ENCODE measurements at regions not wholly inside any gene's neighbourhood (a gene's known extent, or its start where the extent isn't known, plus 50 kb on each side); places are given as distances from the start of the nearest gene placed in this dataset.
"Not testable (repeated sequence)": the region's sequence is repeated elsewhere in the genome, so short reads cannot be mapped to it uniquely, and the experiment has no call there.

GRCh38 chr15:85256009-85256997 lies 124.1 kb upstream of the AKAP13 start:
- not testable (repeated sequence) for TF ChIP-seq FOXK2 (IDR thresholded peaks at IDR 0.05); SUZ12 (IDR thresholded peaks at IDR 0.05); BHLHE40 (IDR thresholded peaks at IDR 0.05; ENCODE audit: borderline replicate concordance); ELF4 (IDR thresholded peaks at IDR 0.05); HDGF (IDR thresholded peaks at IDR 0.05; ENCODE audit: borderline replicate concordance); FOXM1 (IDR thresholded peaks at IDR 0.05; ENCODE audit: borderline replicate concordance); SP1 (IDR thresholded peaks at IDR 0.05)

Measured in HEK293T (cell line).